Brain microvascular endothelial cell (primary cell): ENCODE measurements at regions not wholly inside any gene's neighbourhood (a gene's known extent, or its start where the extent isn't known, plus 50 kb on each side); places are given as distances from the start of the nearest gene placed in this dataset.

Experiments
- DNase-seq: peaks from one replicate; pipeline ENCODE4 v3.0.0-alpha.2; 2020
- H3K27ac ChIP-seq: fragments of 250-450 bp; sonication (Bioruptor Pico); 2 replicates; pipeline ENCODE4 v1.5.1; 2020; ENCODE audit warnings: mild to moderate bottlenecking, moderate library complexity
- H3K27me3 ChIP-seq: fragments of 250-450 bp; sonication (Bioruptor Pico); replicated peaks from 2 replicates; pipeline ENCODE4 v1.5.1; 2020; ENCODE audit warnings: mild to moderate bottlenecking
- H3K36me3 ChIP-seq: fragments of 250-450 bp; sonication (Bioruptor Pico); replicated peaks from 2 replicates; pipeline ENCODE4 v1.5.1; 2020; ENCODE audit warnings: mild to moderate bottlenecking
- H3K4me3 ChIP-seq: 2 replicates; pipeline ENCODE4 v1.5.1; 2011; ENCODE audit warnings: low read depth, mild to moderate bottlenecking, control low read depth, low read length, moderate library complexity
- CTCF ChIP-seq: IDR thresholded peaks from 2 replicates; pipeline ENCODE4 v1.5.1; 2011; ENCODE audit warnings: low read depth, mild to moderate bottlenecking, moderate library complexity, low read length, control low read depth, inconsistent platforms; ENCODE audit errors: missing control alignments
- in situ Hi-C: cut with HindIII; loops from 2 replicates; pipeline ENCODE4 v1.10.0; 2017; ENCODE audit warnings: low sequenced_read_pairs, low pct_ligation_motif_present

DNA sequence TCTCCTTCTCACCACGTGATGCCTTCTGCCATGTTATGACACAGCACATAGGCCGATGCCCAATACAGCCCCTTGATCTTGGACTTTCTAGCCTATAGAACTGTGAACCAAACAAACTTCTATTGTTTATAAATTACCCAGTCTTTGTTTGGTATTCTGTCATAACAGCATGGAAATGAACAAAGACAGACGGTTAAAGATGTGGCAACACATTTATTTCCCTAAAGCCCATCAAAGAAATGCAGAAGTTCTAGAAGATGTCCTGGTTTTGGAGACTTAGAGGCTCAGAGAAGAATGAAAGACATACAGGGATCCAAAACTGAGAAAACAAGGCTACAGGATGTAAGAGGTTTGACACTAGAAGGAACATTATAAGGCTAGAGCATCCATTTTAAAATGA is 600.8 kb upstream of the DAB2 start:
- no peak for TF ChIP-seq CTCF
- H3K4me3 ChIP-seq, result no peak overlapping the region
- no peak overlapping the region for H3K27ac ChIP-seq
- no peaks in the 10 kb centered on the region for H3K27me3 ChIP-seq
- no peak for DNase-seq
- in situ Hi-C loops, result no loop called here
- no peaks in the 10 kb centered on the region for H3K36me3 ChIP-seq

GRCh38 chr5:40022057-40022456 is 597.3 kb upstream of the DAB2 start:
- Histone ChIP-seq H3K27ac (no peak overlapping the region), H3K4me3 (no peak overlapping the region), H3K27me3 (no peaks in the 10 kb centered on the region), H3K36me3 (no peaks in the 10 kb centered on the region)
- TF ChIP-seq CTCF, result no peak
- DNase-seq, result no peak
- in situ Hi-C loops, result no loop called here

GRCh38 chr5:40021007-40021406 is 596.2 kb upstream of the DAB2 start:
- no peak overlapping the region for H3K27ac ChIP-seq
- no peak for TF ChIP-seq CTCF
- H3K4me3 ChIP-seq, result no peak overlapping the region
- in situ Hi-C loops, result no loop called here
- H3K36me3 ChIP-seq, result no peaks in the 10 kb centered on the region
- H3K27me3 ChIP-seq, result no peaks in the 10 kb centered on the region
- DNase-seq, result no peak

DNA sequence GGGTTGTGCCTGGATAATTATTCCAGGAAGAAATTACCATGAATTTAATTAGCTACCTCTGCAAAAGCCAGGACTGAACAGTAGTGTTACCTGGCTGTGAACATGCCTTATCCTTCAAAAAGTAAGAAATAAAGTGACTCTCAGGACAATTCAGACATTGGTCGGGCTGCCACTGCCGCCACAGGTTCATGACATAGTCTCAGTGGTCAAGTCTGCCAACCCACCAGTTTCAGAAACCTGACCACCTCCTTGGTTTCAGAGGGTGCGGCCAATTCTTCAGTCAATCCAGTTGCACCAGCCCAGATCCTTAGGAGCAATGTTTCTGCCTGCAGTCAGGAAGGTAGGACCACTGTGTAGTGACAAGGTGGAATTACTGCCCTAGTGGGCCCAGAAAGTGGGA is 593.1 kb upstream of the DAB2 start:
- H3K36me3 ChIP-seq, result no peaks in the 10 kb centered on the region
- DNase-seq, result no peak
- in situ Hi-C loops, result no loop called here
- no peak overlapping the region for H3K27ac ChIP-seq
- no peaks in the 10 kb centered on the region for H3K27me3 ChIP-seq
- no peak overlapping the region for H3K4me3 ChIP-seq
- no peak for TF ChIP-seq CTCF

DNA sequence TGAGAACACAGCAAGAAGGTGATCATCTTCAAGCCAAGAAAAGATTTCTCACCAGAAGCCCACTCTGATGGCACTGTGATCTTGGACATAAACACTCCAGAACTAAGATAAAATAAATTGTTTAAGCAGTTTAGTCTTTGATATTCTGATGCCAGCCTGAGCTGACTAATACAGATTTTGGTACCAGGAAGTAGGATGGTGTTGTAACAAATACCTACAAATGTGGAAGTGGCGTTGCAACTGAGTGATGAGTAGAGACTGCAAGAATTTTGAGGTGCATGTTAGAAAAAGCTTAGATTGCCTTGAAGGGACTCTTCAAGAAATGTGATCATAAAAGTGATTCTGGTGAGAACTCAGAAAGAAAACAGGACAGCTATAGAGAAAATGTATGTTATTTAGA is 592.4 kb upstream of the DAB2 start:
- Histone ChIP-seq H3K27ac (no peak overlapping the region), H3K4me3 (no peak overlapping the region), H3K36me3 (no peaks in the 10 kb centered on the region), H3K27me3 (no peaks in the 10 kb centered on the region)
- in situ Hi-C loops, result no loop called here
- TF ChIP-seq CTCF, result no peak
- no peak for DNase-seq

DNA sequence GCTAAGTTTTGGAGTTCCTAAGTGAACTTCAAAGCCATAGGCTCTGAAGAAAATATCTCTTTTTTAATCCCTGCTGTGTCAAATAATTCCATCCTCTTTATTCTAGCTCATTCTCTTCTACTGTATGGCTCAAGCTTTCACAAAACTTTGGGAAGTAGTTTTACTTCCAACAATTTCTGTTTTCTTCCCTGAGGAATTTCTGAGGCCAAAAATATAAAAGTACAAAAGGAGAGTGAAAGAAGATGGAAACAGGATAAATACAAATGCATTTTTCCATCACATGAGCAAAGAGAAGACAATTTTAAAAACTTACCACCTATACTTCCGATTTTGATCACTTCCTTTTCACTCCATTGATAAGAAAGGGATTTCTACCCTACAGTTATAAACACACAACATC is 585.7 kb upstream of the DAB2 start:
- no peak for DNase-seq
- no peaks in the 10 kb centered on the region for H3K36me3 ChIP-seq
- no peak overlapping the region for H3K27ac ChIP-seq
- TF ChIP-seq CTCF, result no peak
- H3K4me3 ChIP-seq, result no peak overlapping the region
- H3K27me3 ChIP-seq, result no peaks in the 10 kb centered on the region
- in situ Hi-C loops, result no loop called here
